ENCODE measurements at regions not wholly inside any gene's neighbourhood (a gene's known extent, or its start where the extent isn't known, plus 50 kb on each side); places are given as distances from the start of the nearest gene placed in this dataset.

GRCh38 chr5:24363789-24364481 lies 280.8 kb downstream of the CDH10 start:
- TF ChIP-seq POLR2A (IDR thresholded peaks at IDR 0.05; ENCODE audit: low read depth) = no peak
- no peak for TF ChIP-seq CTCF (IDR thresholded peaks at IDR 0.05)
- no peak for TF ChIP-seq POLR2AphosphoS5 (IDR thresholded peaks at IDR 0.05)
- no peak for TF ChIP-seq EP300 (IDR thresholded peaks at IDR 0.05)
- intact Hi-C loops (cut with DNase I) = no loop called here
- no peak overlapping the region for H3K4me3 ChIP-seq

GRCh38 chr5:24364711-24365110 lies 280.1 kb downstream of the CDH10 start:
- intact Hi-C loops (cut with DNase I) = no loop called here
- Histone ChIP-seq H3K4me1 (no peaks in the 10 kb centered on the region), H3K27ac (replicated peaks in 1 of 4) (no peak overlapping the region), H3K27me3 (no peaks in the 10 kb centered on the region), H3K4me3 (no peak overlapping the region), H3K36me3 (no peaks in the 10 kb centered on the region), H3K9me3 (no peaks in the 10 kb centered on the region)
- 78% methylated on average over 5 of the region's 5 CpGs for WGBS
- DNase-seq (ENCODE audit: extremely low spot score) = no peak
- TF ChIP-seq POLR2A (IDR thresholded peaks at IDR 0.05; ENCODE audit: low read depth) (no peak), EP300 (IDR thresholded peaks at IDR 0.05) (no peak), CTCF (IDR thresholded peaks at IDR 0.05) (no peak), POLR2AphosphoS5 (IDR thresholded peaks at IDR 0.05) (no peak)

More at GRCh38 chr5:24363789-24364481, 280.8 kb downstream of the CDH10 start:
- Histone ChIP-seq H3K27me3 (no peaks in the 10 kb centered on the region), H3K36me3 (no peaks in the 10 kb centered on the region), H3K27ac (replicated peaks in 1 of 4) (no peak overlapping the region), H3K9me3 (no peaks in the 10 kb centered on the region), H3K4me1 (no peaks in the 10 kb centered on the region)
- 73% methylated on average over 9 of the region's 9 CpGs for WGBS
- no peak for DNase-seq (ENCODE audit: extremely low spot score)

- no peak for DNase-seq (ENCODE audit: extremely low spot score)
- Histone ChIP-seq H3K4me3 (no peak overlapping the region), H3K27ac (replicated peaks in 1 of 4) (no peak overlapping the region), H3K4me1 (no peaks in the 10 kb centered on the region), H3K36me3 (no peaks in the 10 kb centered on the region), H3K9me3 (no peaks in the 10 kb centered on the region), H3K27me3 (no peaks in the 10 kb centered on the region)
- no peak for TF ChIP-seq POLR2A (IDR thresholded peaks at IDR 0.05; ENCODE audit: low read depth)
- no peak for TF ChIP-seq CTCF (IDR thresholded peaks at IDR 0.05)
- TF ChIP-seq POLR2AphosphoS5 (IDR thresholded peaks at IDR 0.05) = no peak
- TF ChIP-seq EP300 (IDR thresholded peaks at IDR 0.05) = no peak
- intact Hi-C loops (cut with DNase I) = no loop called here
- 87% methylated on average over 1 of the region's 1 CpG for WGBS
Observed at GRCh38 chr5:24365406-24365805, 279.4 kb downstream of the CDH10 start.

GRCh38 chr5:24367216-24367615 lies 277.6 kb downstream of the CDH10 start:
- 98% methylated on average over 3 of the region's 3 CpGs for WGBS
- H3K9me3 ChIP-seq = no peaks in the 10 kb centered on the region

More at GRCh38 chr5:24367216-24367615, 277.6 kb downstream of the CDH10 start:
- H3K27ac ChIP-seq (replicated peaks in 1 of 4) = no peak overlapping the region
- no peaks in the 10 kb centered on the region for H3K36me3 ChIP-seq
- H3K27me3 ChIP-seq = no peaks in the 10 kb centered on the region
- no peak for DNase-seq (ENCODE audit: extremely low spot score)
- no peak for TF ChIP-seq EP300 (IDR thresholded peaks at IDR 0.05)
- TF ChIP-seq CTCF (IDR thresholded peaks at IDR 0.05) = no peak
- TF ChIP-seq POLR2AphosphoS5 (IDR thresholded peaks at IDR 0.05) = no peak
- no peak for TF ChIP-seq POLR2A (IDR thresholded peaks at IDR 0.05; ENCODE audit: low read depth)
- intact Hi-C loops (cut with DNase I) = no loop called here
- H3K4me1 ChIP-seq = no peaks in the 10 kb centered on the region
- H3K4me3 ChIP-seq = no peak overlapping the region

Measured in esophagus muscularis mucosa (tissue), 4 donors.